Gastrocnemius medialis (tissue), 4 donors: ENCODE measurements at regions not wholly inside any gene's neighbourhood (a gene's known extent, or its start where the extent isn't known, plus 50 kb on each side); places are given as distances from the start of the nearest gene placed in this dataset.

ENCODE experiments used
- ATAC-seq, 2 donors: fragments of 150-250 bp; one replicate each; pipeline ENCODE4 v1.9.1; 2016
- DNase-seq, 2 donors: peaks; one replicate each; pipeline ENCODE4 v3.0.0-alpha.2; 2019
- H3K27ac ChIP-seq, 4 donors: fragments of 200-600 bp; sonication (generic); 1 replicate in 1 of 4; 2 replicates in 3 of 4; pipeline ENCODE4 v1.5.1; 2016 to 2018; ENCODE audit warnings: mild to moderate bottlenecking in 2 of 4, moderate library complexity in 1 of 4
- H3K27me3 ChIP-seq, 3 donors: fragments of 200-600 bp; sonication (generic) in 2 of 3; 1 replicate in 1 of 3; 2 replicates in 2 of 3; pipeline versions ENCODE4 v1.5.1 to v1.6.0; 2016 to 2019; ENCODE audit warnings: mild to moderate bottlenecking in 1 of 3, moderate library complexity in 1 of 3
- H3K36me3 ChIP-seq, 2 donors: fragments of 200-600 bp; sonication (generic) in 1 of 2; one replicate each; pipeline ENCODE4 v1.5.1; 2017 to 2018
- H3K4me1 ChIP-seq, 2 donors: fragments of 200-600 bp; sonication (generic) in 1 of 2; one replicate each; pipeline ENCODE4 v1.5.1; 2016 to 2017; ENCODE audit warnings: mild to moderate bottlenecking in 2 of 2
- H3K4me3 ChIP-seq, 4 donors: fragments of 200-600 bp; sonication (generic) in 3 of 4; 1 replicate in 1 of 4; 2 replicates in 3 of 4; pipeline ENCODE4 v1.5.1; 2016 to 2019; ENCODE audit warnings: mild to moderate bottlenecking in 2 of 4
- H3K9me3 ChIP-seq, 3 donors: fragments of 200-600 bp; sonication (generic) in 2 of 3; 1 replicate in 1 of 3; 2 replicates in 2 of 3; pipeline ENCODE4 v1.5.1; 2016 to 2019
- CTCF ChIP-seq, 5 experiments: fragments of 450-650 bp in 3 of 5; fragments of 200-600 bp in 2 of 5; sonication (generic) in 2 of 5; IDR thresholded peaks in 4 of 5; conservative IDR thresholded peaks in 1 of 5; 1 replicate in 4 of 5; 2 replicates in 1 of 5; pipeline ENCODE4 v1.5.1; 2016 to 2019; ENCODE audit warnings: antibody characterized with exemption in 5 of 5, mild to moderate bottlenecking in 3 of 5, moderate library complexity in 3 of 5
- POLR2A ChIP-seq, 2 donors: fragments of 450-650 bp; IDR thresholded peaks; one replicate each; pipeline ENCODE4 v1.6.1; 2017; ENCODE audit warnings: antibody characterized with exemption in 2 of 2, mild to moderate bottlenecking in 2 of 2, moderate library complexity in 2 of 2
- in situ Hi-C, 4 donors: fragments of 200-750 bp; cut with MboI; loops; one replicate each; pipeline versions ENCODE4 v1.15.0 to v1.8.0; 2017; ENCODE audit warnings: low sequenced_read_pairs in 4 of 4
- intact Hi-C: fragments of 100-400 bp; cut with DNase I; formaldehyde crosslinking; loops from one replicate; pipeline ENCODE4 v1.15.1; 2023; ENCODE audit warnings: low total_unique reads

GRCh38 chr16:66070140-66070917, 296.2 kb upstream of the CDH5 start:
- intact Hi-C loops, result loop anchor here (1.0 kb wide), 1 partner anchor 34 kb away; no protein-coding TSS in a partner anchor
- TF ChIP-seq CTCF (IDR thresholded peaks at IDR 0.05 in 4 of 5, conservative IDR thresholded peaks at IDR 0.05 in 1 of 5) (no peak), POLR2A (IDR thresholded peaks at IDR 0.05) (no peak)
- Histone ChIP-seq H3K4me1 (peaks cover 14 to 27% of the 10 kb centered on the region in 2 donors), H3K9me3 (no peaks in the 10 kb centered on the region), H3K4me3 (no peak overlapping the region), H3K27me3 (no peaks in the 10 kb centered on the region), H3K27ac (peak overlapping the region; percentile 12 to 53 (median 44)), H3K36me3 (no peaks in the 10 kb centered on the region)
- ATAC-seq (peak; percentile 98), DNase-seq (peak; percentile 72 to 87)
- in situ Hi-C loops, result no loop called here

GRCh38 chr16:66069587-66069986, 296.9 kb upstream of the CDH5 start:
- H3K36me3 ChIP-seq, result no peaks in the 10 kb centered on the region
- no peaks in the 10 kb centered on the region for H3K27me3 ChIP-seq
- in situ Hi-C loops (no loop called here), intact Hi-C loops (no loop called here)
- no peak for DNase-seq
- ATAC-seq, result no peak
- no peak overlapping the region for H3K4me3 ChIP-seq
- H3K4me1 ChIP-seq, result peaks cover 18 to 35% of the 10 kb centered on the region in 2 donors
- H3K27ac ChIP-seq, result peak overlapping the region in 1 of 4 donors; percentile 53
- no peaks in the 10 kb centered on the region for H3K9me3 ChIP-seq
- TF ChIP-seq POLR2A (IDR thresholded peaks at IDR 0.05) (no peak), CTCF (IDR thresholded peaks at IDR 0.05 in 4 of 5, conservative IDR thresholded peaks at IDR 0.05 in 1 of 5) (no peak)

GRCh38 chr16:66066404-66066803, 300.1 kb upstream of the CDH5 start:
- peak overlapping the region in 3 of 4 donors; percentile 1 to 69 (median 21) for H3K27ac ChIP-seq
- in situ Hi-C loops, result no loop called here
- H3K27me3 ChIP-seq, result no peaks in the 10 kb centered on the region
- no peaks in the 10 kb centered on the region for H3K36me3 ChIP-seq
- DNase-seq, result no peak
- H3K9me3 ChIP-seq, result no peaks in the 10 kb centered on the region
- peaks cover 18 to 38% of the 10 kb centered on the region in 2 donors for H3K4me1 ChIP-seq
- intact Hi-C loops, result no loop called here
- H3K4me3 ChIP-seq, result no peak overlapping the region
- no peak for ATAC-seq
- no peak for TF ChIP-seq CTCF (IDR thresholded peaks at IDR 0.05 in 4 of 5, conservative IDR thresholded peaks at IDR 0.05 in 1 of 5)

GRCh38 chr16:66065925-66066324, 300.6 kb upstream of the CDH5 start:
- Histone ChIP-seq H3K36me3 (no peaks in the 10 kb centered on the region), H3K4me1 (peaks cover 18 to 35% of the 10 kb centered on the region in 2 donors), H3K9me3 (no peaks in the 10 kb centered on the region), H3K27me3 (no peaks in the 10 kb centered on the region), H3K27ac (peak overlapping the region in 3 of 4 donors; percentile 8 to 69 (median 21)), H3K4me3 (no peak overlapping the region)
- ATAC-seq (no peak), DNase-seq (no peak)
- TF ChIP-seq POLR2A (IDR thresholded peaks at IDR 0.05) (no peak), CTCF (IDR thresholded peaks at IDR 0.05 in 4 of 5, conservative IDR thresholded peaks at IDR 0.05 in 1 of 5) (no peak)
- in situ Hi-C loops (no loop called here), intact Hi-C loops (no loop called here)
